ENCODE measurements at regions not wholly inside any gene's neighbourhood (a gene's known extent, or its start where the extent isn't known, plus 50 kb on each side); places are given as distances from the start of the nearest gene placed in this dataset.

GRCh38 chr6:121961619-121962125, 437.8 kb upstream of the HSF2 start:
- no peaks in the 10 kb centered on the region for H3K4me1 ChIP-seq (ENCODE audit: control insufficient read depth in 4 of 4, insufficient read depth in 4 of 4, low read length in 3 of 4)
- 50% methylated on average over 1 of the region's 1 CpG for WGBS
- H3K4me3 ChIP-seq (ENCODE audit: low read depth in 1 of 3, low read length in 3 of 3) = no peak overlapping the region
- H3K36me3 ChIP-seq (ENCODE audit: control insufficient read depth in 4 of 4, insufficient read depth in 3 of 4, low read depth in 1 of 4, low read length in 3 of 4) = no peaks in the 10 kb centered on the region
- H3K9ac ChIP-seq (ENCODE audit: low read depth in 1 of 2, low read length in 2 of 2) = no peak overlapping the region
- no peaks in the 10 kb centered on the region for H3K27me3 ChIP-seq (ENCODE audit: control insufficient read depth in 4 of 4, insufficient read depth in 4 of 4, low read length in 3 of 4)
- H3K9me3 ChIP-seq (ENCODE audit: control insufficient read depth in 4 of 4, low read length in 3 of 4) = no peaks in the 10 kb centered on the region
- DNase-seq (ENCODE audit: low spot score) = no peak
- H3K27ac ChIP-seq (ENCODE audit: low read depth in 1 of 2, low read length in 2 of 2) = no peak overlapping the region
- TF ChIP-seq TAF1 (conservative IDR thresholded peaks at IDR 0.05) (no peak), HNF4G (IDR thresholded peaks at IDR 0.05) (no peak), ATF3 (IDR thresholded peaks at IDR 0.05) (no peak)

- DNase-seq (ENCODE audit: low spot score) = no peak
- Histone ChIP-seq H3K27me3 (ENCODE audit: control insufficient read depth in 4 of 4, insufficient read depth in 4 of 4, low read length in 3 of 4) (no peaks in the 10 kb centered on the region), H3K36me3 (ENCODE audit: control insufficient read depth in 4 of 4, insufficient read depth in 3 of 4, low read depth in 1 of 4, low read length in 3 of 4) (no peaks in the 10 kb centered on the region), H3K27ac (ENCODE audit: low read depth in 1 of 2, low read length in 2 of 2) (no peak overlapping the region), H3K4me3 (ENCODE audit: low read depth in 1 of 3, low read length in 3 of 3) (no peak overlapping the region), H3K9ac (ENCODE audit: low read depth in 1 of 2, low read length in 2 of 2) (no peak overlapping the region), H3K9me3 (ENCODE audit: control insufficient read depth in 4 of 4, low read length in 3 of 4) (no peaks in the 10 kb centered on the region), H3K4me1 (ENCODE audit: control insufficient read depth in 4 of 4, insufficient read depth in 4 of 4, low read length in 3 of 4) (no peaks in the 10 kb centered on the region)
- TF ChIP-seq MAX (IDR thresholded peaks at IDR 0.05) (no peak), ZBTB33 (IDR thresholded peaks at IDR 0.05) (no peak), NR2F2 (IDR thresholded peaks at IDR 0.05) (no peak), RXRA (IDR thresholded peaks at IDR 0.05) (no peak), TAF1 (conservative IDR thresholded peaks at IDR 0.05) (no peak), FOXA1 (IDR thresholded peaks at IDR 0.05) (no peak), FOXA2 (IDR thresholded peaks at IDR 0.05) (no peak), HNF4A (conservative IDR thresholded peaks at IDR 0.05) (no peak), CTCF (IDR thresholded peaks at IDR 0.05; ENCODE audit: low read depth, low read length, missing input control) (no peak), ATF3 (IDR thresholded peaks at IDR 0.05) (no peak), YY1 (IDR thresholded peaks at IDR 0.05) (no peak), RAD21 (IDR thresholded peaks at IDR 0.05) (no peak), REST (IDR thresholded peaks at IDR 0.05) (no peak), JUND (IDR thresholded peaks at IDR 0.05) (no peak), GABPA (IDR thresholded peaks at IDR 0.05 in 1 of 2, conservative IDR thresholded peaks at IDR 0.05 in 1 of 2) (no peak)
- WGBS = 71% methylated on average over 2 of the region's 2 CpGs
These were observed 435.6 kb upstream of the HSF2 start for GRCh38 chr6:121963826-121964225.

Measured in liver (tissue), 8 donors.